B cell (primary cell): ENCODE measurements at regions not wholly inside any gene's neighbourhood (a gene's known extent, or its start where the extent isn't known, plus 50 kb on each side); places are given as distances from the start of the nearest gene placed in this dataset.

Source experiments
- ATAC-seq: fragments of 200-7000 bp; cut with Tn5 transposase; one replicate; pipeline ENCODE4 v1.10.0; 2021; ENCODE audit warnings: low read depth, mild to moderate bottlenecking, moderate number of reproducible peaks, moderate library complexity
- CTCF ChIA-PET: fragments of 350-600 bp; sonication (Branson Sonifier 250); formaldehyde crosslinking; loops from one replicate; lab custom pipeline; 2021; ENCODE audit warnings: antibody characterized with exemption, inconsistent platforms; lab: Charles Lee
- POLR2A ChIA-PET: fragments of 350-600 bp; sonication (Branson Sonifier 250); formaldehyde crosslinking; loops from one replicate; lab custom pipeline; 2021; ENCODE audit warnings: antibody characterized with exemption; lab: Charles Lee
- DNase-seq: peaks from one replicate; pipeline ENCODE4 v3.0.0; 2013
- H2AFZ ChIP-seq: 2 replicates; pipeline ENCODE4 v1.6.1; 2012; ENCODE audit warnings: mild to moderate bottlenecking, low read depth, low read length; ENCODE audit not compliant: insufficient read depth, poor library complexity, severe bottlenecking
- H3K27ac ChIP-seq, 2 donors: 1 replicate in 1 of 2; 2 replicates in 1 of 2; pipeline ENCODE4 v1.5.1; 2012 to 2013; ENCODE audit warnings: low read length in 2 of 2, mild to moderate bottlenecking in 2 of 2, moderate library complexity in 1 of 2
- H3K27me3 ChIP-seq, 4 experiments: fragments of 200-600 bp in 1 of 4; sonication (generic) in 1 of 4; replicated peaks in 1 of 4; 1 replicate in 2 of 4; 2 replicates in 2 of 4; pipeline versions ENCODE4 v1.6.1 to v1.7.0; 2013 to 2016; ENCODE audit warnings: low read length in 3 of 4, mild to moderate bottlenecking in 2 of 4, mixed read lengths in 1 of 4, moderate library complexity in 1 of 4; ENCODE audit not compliant: insufficient read depth in 4 of 4, control insufficient read depth in 3 of 4; ENCODE audit errors: control extremely low read depth in 1 of 4
- H3K36me3 ChIP-seq, 2 experiments: replicated peaks in 1 of 2; 1 replicate in 1 of 2; 2 replicates in 1 of 2; pipeline versions ENCODE4 v1.6.1 to v1.7.1; 2013; ENCODE audit warnings: low read length in 1 of 2; ENCODE audit not compliant: insufficient read depth in 2 of 2, control insufficient read depth in 1 of 2; ENCODE audit errors: control extremely low read depth in 1 of 2, extremely low read depth in 1 of 2
- H3K4me1 ChIP-seq, 2 donors: fragments of 200-600 bp in 1 of 2; sonication (generic) in 1 of 2; 1 replicate in 1 of 2; 2 replicates in 1 of 2; pipeline versions ENCODE4 v1.5.1 to v1.6.1; 2013 to 2017; ENCODE audit warnings: low read length in 2 of 2; ENCODE audit not compliant: control insufficient read depth in 2 of 2, insufficient read depth in 2 of 2
- H3K4me2 ChIP-seq: replicated peaks from 2 replicates; pipeline ENCODE3; 2012; ENCODE audit warnings: mild to moderate bottlenecking, low read depth, low read length; ENCODE audit not compliant: poor library complexity, severe bottlenecking
- H3K4me3 ChIP-seq, 5 experiments: fragments of 200-600 bp in 1 of 5; sonication (generic) in 1 of 5; 1 replicate in 3 of 5; 2 replicates in 2 of 5; pipeline versions ENCODE4 v1.5.1 to v1.7.0; 2011 to 2016; ENCODE audit warnings: low read length in 4 of 5, mild to moderate bottlenecking in 4 of 5, low read depth in 2 of 5, control low read depth in 1 of 5, moderate library complexity in 1 of 5; ENCODE audit not compliant: insufficient read depth in 1 of 5; ENCODE audit errors: control extremely low read depth in 1 of 5, extremely low read depth in 1 of 5
- H3K79me2 ChIP-seq: fragments of 200-600 bp; sonication (generic); one replicate; pipeline ENCODE4 v1.6.0; 2016; ENCODE audit warnings: low read length; ENCODE audit not compliant: control insufficient read depth, insufficient read depth
- H3K9ac ChIP-seq: fragments of 200-600 bp; sonication (generic); 2 replicates; pipeline ENCODE4 v1.6.1; 2017; ENCODE audit warnings: mild to moderate bottlenecking, low read length, moderate library complexity
- H3K9me3 ChIP-seq, 3 donors: one replicate each; pipeline versions ENCODE4 v1.6.1 to v1.7.1; 2013; ENCODE audit warnings: low read length in 2 of 3; ENCODE audit not compliant: control insufficient read depth in 2 of 3, insufficient read depth in 1 of 3; ENCODE audit errors: control extremely low read depth in 1 of 3
- H4K20me1 ChIP-seq: 2 replicates; pipeline ENCODE4 v1.6.0; 2012; ENCODE audit warnings: mild to moderate bottlenecking, low read length; ENCODE audit not compliant: insufficient read depth, control insufficient read depth, poor library complexity, severe bottlenecking
- H3K27ac Mint-ChIP-seq: one replicate; pipeline ENCODE4 v1.8.0; 2021; ENCODE audit warnings: mixed read lengths
- H3K27me3 Mint-ChIP-seq: one replicate; pipeline ENCODE4 v1.8.0; 2021; ENCODE audit warnings: mixed read lengths
- H3K4me1 Mint-ChIP-seq: one replicate; pipeline ENCODE4 v1.8.0; 2021; ENCODE audit warnings: mixed read lengths
- H3K4me3 Mint-ChIP-seq: one replicate; pipeline ENCODE4 v1.8.0; 2021; ENCODE audit warnings: mixed read lengths
- H3K9me3 Mint-ChIP-seq: one replicate; pipeline ENCODE4 v1.8.0; 2022; ENCODE audit warnings: mixed read lengths; ENCODE audit not compliant: insufficient read depth
- EZH2 ChIP-seq: IDR thresholded peaks from 2 replicates; pipeline ENCODE4 v1.6.1; 2012; ENCODE audit warnings: borderline replicate concordance, low read depth, mild to moderate bottlenecking, moderate library complexity, low read length; ENCODE audit not compliant: insufficient read depth, poor library complexity, severe bottlenecking
- WGBS: methylation state at CpG from one replicate; pipeline ENCODE4 v1.1.5; 2013; ENCODE audit warnings: missing lambda C conversion rate; ENCODE audit not compliant: insufficient coverage; 5-methylcytosine and 5-hydroxymethylcytosine counted together
- intact Hi-C: fragments of 100-400 bp; cut with micrococcal nuclease; formaldehyde crosslinking; loops from one replicate; pipeline ENCODE4 v1.10.0; 2022
- TF ChIP-seq, protein P1 (sequence below): fragments of 200-600 bp; IDR thresholded peaks from one replicate; pipeline ENCODE4 v1.8.0; 2022; ENCODE audit warnings: antibody characterized with exemption, mild to moderate bottlenecking

DNA sequence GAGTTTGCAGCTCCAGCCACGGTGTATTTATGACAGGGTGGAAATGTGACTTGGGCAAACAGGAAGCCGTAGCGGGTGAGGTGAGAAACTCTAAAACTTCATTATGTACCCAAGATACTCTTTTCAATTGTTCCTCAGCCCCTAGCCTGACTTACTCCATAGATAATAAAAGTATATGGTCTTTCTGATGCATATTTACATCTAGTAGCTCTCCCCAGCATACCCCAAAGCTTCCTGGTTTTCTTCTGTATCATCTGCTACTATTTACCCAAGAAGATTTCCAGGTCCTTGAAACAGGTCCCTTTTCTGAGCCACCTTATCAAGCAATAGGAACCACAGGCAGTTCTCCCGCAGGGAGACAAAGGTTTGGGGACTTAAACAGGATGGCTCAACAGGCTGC lies 201.5 kb upstream of the ESRRG start:
- H4K20me1 ChIP-seq, result no peaks in the 10 kb centered on the region
- no peak overlapping the region for H3K9ac ChIP-seq
- no peaks in the 10 kb centered on the region for H3K79me2 ChIP-seq
- Mint-ChIP-seq H3K27me3 (no peaks in the 10 kb centered on the region), H3K4me1 (no peaks in the 10 kb centered on the region), H3K9me3 (no peaks in the 10 kb centered on the region), H3K4me3 (no peak overlapping the region), H3K27ac (no peak overlapping the region)
- H3K36me3 ChIP-seq, result no peaks in the 10 kb centered on the region
- POLR2A ChIA-PET, result no interaction called here
- TF ChIP-seq, protein P1, sequence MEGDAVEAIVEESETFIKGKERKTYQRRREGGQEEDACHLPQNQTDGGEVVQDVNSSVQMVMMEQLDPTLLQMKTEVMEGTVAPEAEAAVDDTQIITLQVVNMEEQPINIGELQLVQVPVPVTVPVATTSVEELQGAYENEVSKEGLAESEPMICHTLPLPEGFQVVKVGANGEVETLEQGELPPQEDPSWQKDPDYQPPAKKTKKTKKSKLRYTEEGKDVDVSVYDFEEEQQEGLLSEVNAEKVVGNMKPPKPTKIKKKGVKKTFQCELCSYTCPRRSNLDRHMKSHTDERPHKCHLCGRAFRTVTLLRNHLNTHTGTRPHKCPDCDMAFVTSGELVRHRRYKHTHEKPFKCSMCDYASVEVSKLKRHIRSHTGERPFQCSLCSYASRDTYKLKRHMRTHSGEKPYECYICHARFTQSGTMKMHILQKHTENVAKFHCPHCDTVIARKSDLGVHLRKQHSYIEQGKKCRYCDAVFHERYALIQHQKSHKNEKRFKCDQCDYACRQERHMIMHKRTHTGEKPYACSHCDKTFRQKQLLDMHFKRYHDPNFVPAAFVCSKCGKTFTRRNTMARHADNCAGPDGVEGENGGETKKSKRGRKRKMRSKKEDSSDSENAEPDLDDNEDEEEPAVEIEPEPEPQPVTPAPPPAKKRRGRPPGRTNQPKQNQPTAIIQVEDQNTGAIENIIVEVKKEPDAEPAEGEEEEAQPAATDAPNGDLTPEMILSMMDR, result no peak
- no peak for TF ChIP-seq EZH2
- intact Hi-C loops, result no loop called here
- DNase-seq (no peak), ATAC-seq (no peak)
- CTCF ChIA-PET, result no interaction called here
- no peaks in the 10 kb centered on the region for H3K4me1 ChIP-seq
- H3K9me3 ChIP-seq, result peaks cover 0 to 7% (median 0%) of the 10 kb centered on the region in 3 donors
- H3K27ac ChIP-seq, result no peak overlapping the region
- H3K27me3 ChIP-seq, result no peaks in the 10 kb centered on the region
- no CpG with 5 or more reads among the region's 4 CpGs for WGBS
- no peak overlapping the region for H3K4me3 ChIP-seq
- no peak overlapping the region for H3K4me2 ChIP-seq
- no peak overlapping the region for H2AFZ ChIP-seq

DNA sequence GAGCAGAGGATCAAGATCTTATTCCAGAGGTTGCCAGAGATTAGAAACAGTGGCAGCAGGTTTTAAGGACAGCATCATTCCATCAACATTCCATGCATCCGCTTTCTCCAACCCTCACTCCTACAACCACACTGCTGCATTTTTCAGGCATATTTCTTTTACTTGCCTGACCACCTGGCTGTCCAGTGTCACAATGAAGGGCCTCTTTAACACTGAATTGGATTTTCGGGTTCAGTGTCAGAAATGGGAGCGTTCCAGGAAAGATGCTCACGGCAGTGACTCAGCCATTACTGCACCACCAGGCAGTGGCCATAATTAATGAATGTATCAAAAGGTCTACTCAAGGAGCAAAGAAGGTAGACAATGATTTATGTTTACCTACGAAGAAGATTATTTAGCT lies 200.4 kb upstream of the ESRRG start:
- no peaks in the 10 kb centered on the region for H3K27me3 Mint-ChIP-seq
- TF ChIP-seq, protein P1, result no peak
- TF ChIP-seq EZH2, result no peak
- H3K79me2 ChIP-seq, result no peaks in the 10 kb centered on the region
- H3K4me1 ChIP-seq, result no peaks in the 10 kb centered on the region
- H3K4me2 ChIP-seq, result no peak overlapping the region
- H3K27ac ChIP-seq, result no peak overlapping the region
- H3K36me3 ChIP-seq, result no peaks in the 10 kb centered on the region
- 85% methylated on average over 2 of the region's 5 CpGs for WGBS
- ChIA-PET POLR2A (no interaction called here), CTCF (no interaction called here)
- H4K20me1 ChIP-seq, result no peaks in the 10 kb centered on the region
- no peaks in the 10 kb centered on the region for H3K27me3 ChIP-seq
- no peak overlapping the region for H3K9ac ChIP-seq
- no peak overlapping the region for H3K4me3 ChIP-seq
- no peak overlapping the region for H2AFZ ChIP-seq
- H3K9me3 ChIP-seq, result peaks cover 0 to 7% (median 0%) of the 10 kb centered on the region in 3 donors
- ATAC-seq (no peak), DNase-seq (no peak)
- no peaks in the 10 kb centered on the region for H3K4me1 Mint-ChIP-seq
- H3K9me3 Mint-ChIP-seq, result no peaks in the 10 kb centered on the region
- no peak overlapping the region for H3K4me3 Mint-ChIP-seq
- H3K27ac Mint-ChIP-seq, result no peak overlapping the region
- intact Hi-C loops, result no loop called here
